Parathyroid adenoma (tissue), 2 donors: ENCODE measurements at regions not wholly inside any gene's neighbourhood (a gene's known extent, or its start where the extent isn't known, plus 50 kb on each side); places are given as distances from the start of the nearest gene placed in this dataset.

Source experiments
- H2AFZ ChIP-seq: fragments of 300-600 bp; sonication (generic); one replicate; pipeline ENCODE4 v1.7.0; 2017; ENCODE audit warnings: antibody characterized with exemption, mild to moderate bottlenecking
- H3K27ac ChIP-seq: fragments of 300-600 bp; sonication (generic); one replicate; pipeline ENCODE4 v1.7.0; 2017
- H3K27me3 ChIP-seq: fragments of 300-600 bp; sonication (generic); one replicate; pipeline ENCODE4 v1.7.0; 2017; ENCODE audit warnings: low read length; ENCODE audit not compliant: control insufficient read depth, insufficient read depth
- H3K36me3 ChIP-seq: fragments of 300-600 bp; sonication (generic); one replicate; pipeline ENCODE4 v1.7.0; 2017; ENCODE audit warnings: low read length; ENCODE audit not compliant: control insufficient read depth, insufficient read depth
- H3K4me1 ChIP-seq: fragments of 300-600 bp; sonication (generic); one replicate; pipeline ENCODE4 v1.7.0; 2017; ENCODE audit warnings: control low read depth
- H3K4me2 ChIP-seq: fragments of 300-600 bp; sonication (generic); one replicate; pipeline ENCODE4 v1.7.0; 2017; ENCODE audit warnings: low read length
- H3K4me3 ChIP-seq: fragments of 300-600 bp; sonication (generic); one replicate; pipeline ENCODE4 v1.7.0; 2017; ENCODE audit warnings: low read depth, low read length
- H3K79me2 ChIP-seq: fragments of 300-600 bp; sonication (generic); one replicate; pipeline ENCODE4 v1.7.0; 2017; ENCODE audit warnings: control low read depth
- H3K9ac ChIP-seq: fragments of 300-600 bp; sonication (generic); one replicate; pipeline ENCODE4 v1.7.0; 2017; ENCODE audit warnings: mild to moderate bottlenecking
- H3K9me3 ChIP-seq: fragments of 300-600 bp; sonication (generic); one replicate; pipeline ENCODE4 v1.7.0; 2017; ENCODE audit warnings: low read length; ENCODE audit not compliant: control insufficient read depth
- CTCF ChIP-seq: fragments of 300-600 bp; sonication (generic); IDR thresholded peaks from one replicate; pipeline ENCODE4 v1.7.0; 2017; ENCODE audit warnings: antibody characterized with exemption, mild to moderate bottlenecking
- donor health status: primary hyperparathyroidism.

GRCh38 chr11:92866679-92867282, 102.7 kb upstream of the MTNR1B start:
- Histone ChIP-seq H3K36me3 (no peaks in the 10 kb centered on the region), H3K27me3 (no peaks in the 10 kb centered on the region), H2AFZ (no peak overlapping the region), H3K9me3 (no peaks in the 10 kb centered on the region), H3K27ac (no peak overlapping the region), H3K4me2 (no peak overlapping the region), H3K4me1 (no peaks in the 10 kb centered on the region), H3K79me2 (no peaks in the 10 kb centered on the region), H3K4me3 (no peak overlapping the region), H3K9ac (no peak overlapping the region)
- TF ChIP-seq CTCF = no peak

- no peaks in the 10 kb centered on the region for H3K36me3 ChIP-seq
- no peak for TF ChIP-seq CTCF
Observed at GRCh38 chr11:92867913-92868619, 101.4 kb upstream of the MTNR1B start.

GRCh38 chr11:92869716-92870115, 99.7 kb upstream of the MTNR1B start:
- Histone ChIP-seq H3K9ac (no peak overlapping the region), H3K27ac (no peak overlapping the region), H2AFZ (no peak overlapping the region), H3K4me3 (no peak overlapping the region), H3K4me1 (no peaks in the 10 kb centered on the region), H3K36me3 (no peaks in the 10 kb centered on the region), H3K4me2 (no peak overlapping the region), H3K79me2 (no peaks in the 10 kb centered on the region), H3K9me3 (no peaks in the 10 kb centered on the region), H3K27me3 (no peaks in the 10 kb centered on the region)
- no peak for TF ChIP-seq CTCF

More at GRCh38 chr11:92867913-92868619, 101.4 kb upstream of the MTNR1B start:
- H3K9me3 ChIP-seq = no peaks in the 10 kb centered on the region
- no peaks in the 10 kb centered on the region for H3K27me3 ChIP-seq
- no peak overlapping the region for H3K9ac ChIP-seq
- H3K79me2 ChIP-seq = no peaks in the 10 kb centered on the region
- H3K4me2 ChIP-seq = no peak overlapping the region
- no peaks in the 10 kb centered on the region for H3K4me1 ChIP-seq
- no peak overlapping the region for H3K4me3 ChIP-seq
- no peak overlapping the region for H3K27ac ChIP-seq
- H2AFZ ChIP-seq = no peak overlapping the region

- Histone ChIP-seq H3K27ac (no peak overlapping the region), H3K36me3 (no peaks in the 10 kb centered on the region), H2AFZ (no peak overlapping the region), H3K9ac (no peak overlapping the region), H3K4me3 (no peak overlapping the region), H3K9me3 (no peaks in the 10 kb centered on the region), H3K4me1 (no peaks in the 10 kb centered on the region), H3K79me2 (no peaks in the 10 kb centered on the region), H3K4me2 (no peak overlapping the region), H3K27me3 (no peaks in the 10 kb centered on the region)
- no peak for TF ChIP-seq CTCF
Observed at GRCh38 chr11:92870196-92870832, 99.1 kb upstream of the MTNR1B start.
